Ishikawa (cell line): ENCODE measurements at regions not wholly inside any gene's neighbourhood (a gene's known extent, or its start where the extent isn't known, plus 50 kb on each side); places are given as distances from the start of the nearest gene placed in this dataset.

Experiments
- EP300 ChIP-seq: IDR thresholded peaks from 2 replicates; pipeline ENCODE4 v1.6.1; 2012; ENCODE audit warnings: borderline replicate concordance
- RAD21 ChIP-seq: IDR thresholded peaks from 2 replicates; pipeline ENCODE4 v1.6.1; 2012; ENCODE audit warnings: low read depth
- TAF1 ChIP-seq: IDR thresholded peaks from 2 replicates; pipeline ENCODE4 v1.6.1; 2012; ENCODE audit warnings: low read depth, mild to moderate bottlenecking
- TCF12 ChIP-seq: IDR thresholded peaks from 2 replicates; pipeline ENCODE4 v1.6.1; 2012; ENCODE audit warnings: low read depth
- USF1 ChIP-seq: IDR thresholded peaks from 2 replicates; pipeline ENCODE4 v1.6.1; 2012
- YY1 ChIP-seq: IDR thresholded peaks from 2 replicates; pipeline ENCODE4 v1.6.1; 2012; ENCODE audit warnings: low read depth

DNA sequence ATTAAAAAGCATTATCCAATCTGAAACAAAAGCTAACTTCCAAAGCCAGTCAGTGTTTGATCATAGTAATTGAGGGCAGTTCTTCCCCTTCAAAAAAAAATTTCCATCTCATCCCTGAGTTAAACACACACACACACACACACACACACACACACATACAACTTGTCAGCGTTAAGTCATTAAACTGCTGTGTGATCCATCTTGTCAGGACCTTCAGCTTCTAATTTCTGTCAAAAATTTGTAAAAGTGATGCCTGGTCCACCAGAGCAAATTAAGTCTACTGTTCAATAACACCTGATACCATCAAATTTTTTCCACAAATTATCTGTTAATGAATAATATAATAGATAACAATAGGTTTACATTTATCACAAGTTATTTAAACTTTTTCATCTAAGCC, 198.7 kb downstream of the GPX5 start:
- TF ChIP-seq YY1 (no peak), EP300 (no peak), TAF1 (no peak), RAD21 (no peak), TCF12 (no peak), USF1 (no peak)
